ENCODE measurements at regions not wholly inside any gene's neighbourhood (a gene's known extent, or its start where the extent isn't known, plus 50 kb on each side); places are given as distances from the start of the nearest gene placed in this dataset.

DNA sequence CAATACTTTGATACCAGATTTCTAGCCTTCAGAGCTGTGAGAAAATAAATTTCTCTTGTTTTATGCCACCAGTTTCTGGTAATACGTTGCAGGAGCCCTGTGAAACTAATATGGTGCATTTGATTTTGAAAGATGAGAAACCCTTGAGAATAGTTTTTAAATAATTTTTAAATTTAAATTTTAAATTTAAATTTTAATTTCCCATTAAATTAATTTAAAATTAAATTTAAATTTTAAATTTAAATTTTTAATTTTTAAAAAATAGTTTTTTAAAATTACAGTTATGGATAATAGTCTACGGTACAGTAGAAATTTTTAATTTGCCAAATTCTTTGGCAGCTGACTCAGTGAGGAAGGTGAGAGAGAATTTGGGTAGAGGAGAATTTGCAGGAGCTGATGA is 68.6 kb upstream of the SLC24A3 start:
- H3K27ac ChIP-seq: no peak overlapping the region
- H3K27me3 ChIP-seq: no peaks in the 10 kb centered on the region
- H3K4me1 ChIP-seq: no peaks in the 10 kb centered on the region
- DNase-seq (ENCODE audit: low spot score in 2 of 2): no peak
- H3K9me3 ChIP-seq: no peaks in the 10 kb centered on the region
- no peak for TF ChIP-seq POLR2AphosphoS5 (IDR thresholded peaks at IDR 0.05)
- TF ChIP-seq EP300 (IDR thresholded peaks at IDR 0.05): no peak
- TF ChIP-seq, protein P1, sequence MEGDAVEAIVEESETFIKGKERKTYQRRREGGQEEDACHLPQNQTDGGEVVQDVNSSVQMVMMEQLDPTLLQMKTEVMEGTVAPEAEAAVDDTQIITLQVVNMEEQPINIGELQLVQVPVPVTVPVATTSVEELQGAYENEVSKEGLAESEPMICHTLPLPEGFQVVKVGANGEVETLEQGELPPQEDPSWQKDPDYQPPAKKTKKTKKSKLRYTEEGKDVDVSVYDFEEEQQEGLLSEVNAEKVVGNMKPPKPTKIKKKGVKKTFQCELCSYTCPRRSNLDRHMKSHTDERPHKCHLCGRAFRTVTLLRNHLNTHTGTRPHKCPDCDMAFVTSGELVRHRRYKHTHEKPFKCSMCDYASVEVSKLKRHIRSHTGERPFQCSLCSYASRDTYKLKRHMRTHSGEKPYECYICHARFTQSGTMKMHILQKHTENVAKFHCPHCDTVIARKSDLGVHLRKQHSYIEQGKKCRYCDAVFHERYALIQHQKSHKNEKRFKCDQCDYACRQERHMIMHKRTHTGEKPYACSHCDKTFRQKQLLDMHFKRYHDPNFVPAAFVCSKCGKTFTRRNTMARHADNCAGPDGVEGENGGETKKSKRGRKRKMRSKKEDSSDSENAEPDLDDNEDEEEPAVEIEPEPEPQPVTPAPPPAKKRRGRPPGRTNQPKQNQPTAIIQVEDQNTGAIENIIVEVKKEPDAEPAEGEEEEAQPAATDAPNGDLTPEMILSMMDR (IDR thresholded peaks at IDR 0.05): no peak
- TF ChIP-seq POLR2A (IDR thresholded peaks at IDR 0.05): no peak
- H3K4me3 ChIP-seq: no peak overlapping the region
- H3K36me3 ChIP-seq: no peaks in the 10 kb centered on the region
- WGBS: 95% methylated on average over 2 of the region's 2 CpGs

GRCh38 chr20:19161336-19161735 is 51.1 kb upstream of the SLC24A3 start:
- Histone ChIP-seq H3K4me3 (no peak overlapping the region), H3K27me3 (no peaks in the 10 kb centered on the region), H3K4me1 (no peaks in the 10 kb centered on the region), H3K36me3 (no peaks in the 10 kb centered on the region), H3K9me3 (peaks cover 3% of the 10 kb centered on the region), H3K27ac (no peak overlapping the region)
- DNase-seq (ENCODE audit: low spot score in 2 of 2): no peak
- 100% methylated on average over 1 of the region's 1 CpG for WGBS
- TF ChIP-seq EP300 (IDR thresholded peaks at IDR 0.05): no peak
- no peak for TF ChIP-seq POLR2AphosphoS5 (IDR thresholded peaks at IDR 0.05)
- TF ChIP-seq POLR2A (IDR thresholded peaks at IDR 0.05): no peak
- TF ChIP-seq, protein P1 (IDR thresholded peaks at IDR 0.05): no peak
